ENCODE measurements at regions not wholly inside any gene's neighbourhood (a gene's known extent, or its start where the extent isn't known, plus 50 kb on each side); places are given as distances from the start of the nearest gene placed in this dataset.

- Histone ChIP-seq H3K4me3 (ENCODE audit: insufficient read depth, low read depth, low read length, poor library complexity, severe bottlenecking) (no peak overlapping the region), H3K9me3 (ENCODE audit: control insufficient read depth, low read length) (no peaks in the 10 kb centered on the region), H3K27me3 (replicated peaks; ENCODE audit: control insufficient read depth, insufficient read depth, low read length, poor library complexity, severe bottlenecking) (no peaks in the 10 kb centered on the region), H3K36me3 (ENCODE audit: control insufficient read depth, insufficient read depth, low read length) (no peaks in the 10 kb centered on the region), H3K4me1 (ENCODE audit: control insufficient read depth, insufficient read depth, low read length, poor library complexity, severe bottlenecking) (no peaks in the 10 kb centered on the region), H3K27ac (ENCODE audit: insufficient read depth, low read length, poor library complexity, severe bottlenecking) (no peak overlapping the region)
- DNase-seq: no peak
These were observed 137.0 kb downstream of the PLPP3 start for GRCh38 chr1:56442290-56442877.

- H3K27ac ChIP-seq (ENCODE audit: insufficient read depth, low read length, poor library complexity, severe bottlenecking): no peak overlapping the region
- no peaks in the 10 kb centered on the region for H3K9me3 ChIP-seq (ENCODE audit: control insufficient read depth, low read length)
- no peak for DNase-seq
- no peaks in the 10 kb centered on the region for H3K4me1 ChIP-seq (ENCODE audit: control insufficient read depth, insufficient read depth, low read length, poor library complexity, severe bottlenecking)
- no peak overlapping the region for H3K4me3 ChIP-seq (ENCODE audit: insufficient read depth, low read depth, low read length, poor library complexity, severe bottlenecking)
- H3K27me3 ChIP-seq (replicated peaks; ENCODE audit: control insufficient read depth, insufficient read depth, low read length, poor library complexity, severe bottlenecking): no peaks in the 10 kb centered on the region
- H3K36me3 ChIP-seq (ENCODE audit: control insufficient read depth, insufficient read depth, low read length): no peaks in the 10 kb centered on the region
These were observed 137.8 kb downstream of the PLPP3 start for GRCh38 chr1:56441601-56442000.

- Histone ChIP-seq H3K4me3 (ENCODE audit: insufficient read depth, low read depth, low read length, poor library complexity, severe bottlenecking) (no peak overlapping the region), H3K27ac (ENCODE audit: insufficient read depth, low read length, poor library complexity, severe bottlenecking) (no peak overlapping the region), H3K9me3 (ENCODE audit: control insufficient read depth, low read length) (no peaks in the 10 kb centered on the region), H3K27me3 (replicated peaks; ENCODE audit: control insufficient read depth, insufficient read depth, low read length, poor library complexity, severe bottlenecking) (no peaks in the 10 kb centered on the region), H3K4me1 (ENCODE audit: control insufficient read depth, insufficient read depth, low read length, poor library complexity, severe bottlenecking) (no peaks in the 10 kb centered on the region), H3K36me3 (ENCODE audit: control insufficient read depth, insufficient read depth, low read length) (no peaks in the 10 kb centered on the region)
- DNase-seq: no peak
These were observed 139.6 kb downstream of the PLPP3 start for GRCh38 chr1:56439610-56440264.

- Histone ChIP-seq H3K4me3 (ENCODE audit: insufficient read depth, low read depth, low read length, poor library complexity, severe bottlenecking) (no peak overlapping the region), H3K36me3 (ENCODE audit: control insufficient read depth, insufficient read depth, low read length) (no peaks in the 10 kb centered on the region), H3K9me3 (ENCODE audit: control insufficient read depth, low read length) (no peaks in the 10 kb centered on the region), H3K27ac (ENCODE audit: insufficient read depth, low read length, poor library complexity, severe bottlenecking) (no peak overlapping the region), H3K27me3 (replicated peaks; ENCODE audit: control insufficient read depth, insufficient read depth, low read length, poor library complexity, severe bottlenecking) (no peaks in the 10 kb centered on the region), H3K4me1 (ENCODE audit: control insufficient read depth, insufficient read depth, low read length, poor library complexity, severe bottlenecking) (no peaks in the 10 kb centered on the region)
- DNase-seq: no peak
These were observed 140.3 kb downstream of the PLPP3 start for GRCh38 chr1:56438901-56439551.

- H3K4me1 ChIP-seq (ENCODE audit: control insufficient read depth, insufficient read depth, low read length, poor library complexity, severe bottlenecking): no peaks in the 10 kb centered on the region
- no peaks in the 10 kb centered on the region for H3K9me3 ChIP-seq (ENCODE audit: control insufficient read depth, low read length)
- no peak overlapping the region for H3K27ac ChIP-seq (ENCODE audit: insufficient read depth, low read length, poor library complexity, severe bottlenecking)
- no peaks in the 10 kb centered on the region for H3K27me3 ChIP-seq (replicated peaks; ENCODE audit: control insufficient read depth, insufficient read depth, low read length, poor library complexity, severe bottlenecking)
- no peak for DNase-seq
- H3K4me3 ChIP-seq (ENCODE audit: insufficient read depth, low read depth, low read length, poor library complexity, severe bottlenecking): no peak overlapping the region
- no peaks in the 10 kb centered on the region for H3K36me3 ChIP-seq (ENCODE audit: control insufficient read depth, insufficient read depth, low read length)
These were observed 141.4 kb downstream of the PLPP3 start for GRCh38 chr1:56437959-56438358.

GRCh38 chr1:56436912-56437417 is 142.4 kb downstream of the PLPP3 start:
- Histone ChIP-seq H3K4me1 (ENCODE audit: control insufficient read depth, insufficient read depth, low read length, poor library complexity, severe bottlenecking) (no peaks in the 10 kb centered on the region), H3K36me3 (ENCODE audit: control insufficient read depth, insufficient read depth, low read length) (no peaks in the 10 kb centered on the region), H3K27me3 (replicated peaks; ENCODE audit: control insufficient read depth, insufficient read depth, low read length, poor library complexity, severe bottlenecking) (no peaks in the 10 kb centered on the region), H3K9me3 (ENCODE audit: control insufficient read depth, low read length) (no peaks in the 10 kb centered on the region), H3K4me3 (ENCODE audit: insufficient read depth, low read depth, low read length, poor library complexity, severe bottlenecking) (no peak overlapping the region), H3K27ac (ENCODE audit: insufficient read depth, low read length, poor library complexity, severe bottlenecking) (no peak overlapping the region)
- DNase-seq: no peak

- Histone ChIP-seq H3K9me3 (ENCODE audit: control insufficient read depth, low read length) (no peaks in the 10 kb centered on the region), H3K27ac (ENCODE audit: insufficient read depth, low read length, poor library complexity, severe bottlenecking) (no peak overlapping the region), H3K36me3 (ENCODE audit: control insufficient read depth, insufficient read depth, low read length) (no peaks in the 10 kb centered on the region), H3K4me1 (ENCODE audit: control insufficient read depth, insufficient read depth, low read length, poor library complexity, severe bottlenecking) (no peaks in the 10 kb centered on the region), H3K27me3 (replicated peaks; ENCODE audit: control insufficient read depth, insufficient read depth, low read length, poor library complexity, severe bottlenecking) (no peaks in the 10 kb centered on the region), H3K4me3 (ENCODE audit: insufficient read depth, low read depth, low read length, poor library complexity, severe bottlenecking) (no peak overlapping the region)
- DNase-seq: no peak
These were observed 143.1 kb downstream of the PLPP3 start for GRCh38 chr1:56436296-56436695.

- H3K9me3 ChIP-seq (ENCODE audit: control insufficient read depth, low read length): no peaks in the 10 kb centered on the region
- no peak overlapping the region for H3K4me3 ChIP-seq (ENCODE audit: insufficient read depth, low read depth, low read length, poor library complexity, severe bottlenecking)
- no peak overlapping the region for H3K27ac ChIP-seq (ENCODE audit: insufficient read depth, low read length, poor library complexity, severe bottlenecking)
- H3K27me3 ChIP-seq (replicated peaks; ENCODE audit: control insufficient read depth, insufficient read depth, low read length, poor library complexity, severe bottlenecking): no peaks in the 10 kb centered on the region
- no peaks in the 10 kb centered on the region for H3K36me3 ChIP-seq (ENCODE audit: control insufficient read depth, insufficient read depth, low read length)
- no peaks in the 10 kb centered on the region for H3K4me1 ChIP-seq (ENCODE audit: control insufficient read depth, insufficient read depth, low read length, poor library complexity, severe bottlenecking)
- no peak for DNase-seq
These were observed 143.7 kb downstream of the PLPP3 start for GRCh38 chr1:56435434-56436262.

- H3K4me3 ChIP-seq (ENCODE audit: insufficient read depth, low read depth, low read length, poor library complexity, severe bottlenecking): no peak overlapping the region
- no peaks in the 10 kb centered on the region for H3K4me1 ChIP-seq (ENCODE audit: control insufficient read depth, insufficient read depth, low read length, poor library complexity, severe bottlenecking)
- no peaks in the 10 kb centered on the region for H3K9me3 ChIP-seq (ENCODE audit: control insufficient read depth, low read length)
- no peaks in the 10 kb centered on the region for H3K27me3 ChIP-seq (replicated peaks; ENCODE audit: control insufficient read depth, insufficient read depth, low read length, poor library complexity, severe bottlenecking)
- H3K27ac ChIP-seq (ENCODE audit: insufficient read depth, low read length, poor library complexity, severe bottlenecking): no peak overlapping the region
- H3K36me3 ChIP-seq (ENCODE audit: control insufficient read depth, insufficient read depth, low read length): no peaks in the 10 kb centered on the region
- no peak for DNase-seq
These were observed 144.6 kb downstream of the PLPP3 start for GRCh38 chr1:56434740-56435139.
